Fibroblast of upper back skin (primary cell): ENCODE measurements at regions not wholly inside any gene's neighbourhood (a gene's known extent, or its start where the extent isn't known, plus 50 kb on each side); places are given as distances from the start of the nearest gene placed in this dataset.

Experiments
- DNase-seq: peaks from one replicate; pipeline ENCODE4 v3.0.0-alpha.2; 2013

GRCh38 chr3:23644099-23644498 is 161.7 kb upstream of the UBE2E1 start:
- DNase-seq, result no peak

GRCh38 chr3:23644676-23645075 is 161.1 kb upstream of the UBE2E1 start:
- no peak for DNase-seq

- DNase-seq, result no peak
Observed at GRCh38 chr3:23645533-23646183, 160.1 kb upstream of the UBE2E1 start.

GRCh38 chr3:23646184-23646920 is 159.4 kb upstream of the UBE2E1 start:
- DNase-seq, result no peak

GRCh38 chr3:23647706-23648258 is 158.0 kb upstream of the UBE2E1 start:
- DNase-seq, result no peak

- peak; percentile 41 for DNase-seq
Observed at GRCh38 chr3:23648326-23648995, 157.3 kb upstream of the UBE2E1 start.

GRCh38 chr3:23648996-23649395 is 156.8 kb upstream of the UBE2E1 start:
- no peak for DNase-seq

- peak; percentile 13 for DNase-seq
Observed at GRCh38 chr3:23649448-23649847, 156.3 kb upstream of the UBE2E1 start.

- DNase-seq, result peak; percentile 89
Observed at GRCh38 chr3:23650371-23651140, 155.2 kb upstream of the UBE2E1 start.

GRCh38 chr3:23653647-23654525 is 151.9 kb upstream of the UBE2E1 start:
- DNase-seq, result no peak

GRCh38 chr3:23654571-23654970 is 151.2 kb upstream of the UBE2E1 start:
- DNase-seq, result no peak

- no peak for DNase-seq
Observed at GRCh38 chr3:23655749-23656148, 150.0 kb upstream of the UBE2E1 start.

GRCh38 chr3:23656199-23656598 is 149.6 kb upstream of the UBE2E1 start:
- DNase-seq, result no peak

GRCh38 chr3:23656821-23657220 is 148.9 kb upstream of the UBE2E1 start:
- DNase-seq, result no peak

GRCh38 chr3:23657647-23658046 is 148.1 kb upstream of the UBE2E1 start:
- no peak for DNase-seq

- no peak for DNase-seq
Observed at GRCh38 chr3:23659274-23659673, 146.5 kb upstream of the UBE2E1 start.

GRCh38 chr3:23659840-23660430 is 145.8 kb upstream of the UBE2E1 start:
- peak; percentile 34 for DNase-seq

- no peak for DNase-seq
Observed at GRCh38 chr3:23662079-23662617, 143.6 kb upstream of the UBE2E1 start.

- no peak for DNase-seq
Observed at GRCh38 chr3:23663246-23663645, 142.5 kb upstream of the UBE2E1 start.

- no peak for DNase-seq
Observed at GRCh38 chr3:23663661-23664186, 142.0 kb upstream of the UBE2E1 start.

GRCh38 chr3:23664459-23664858 is 141.3 kb upstream of the UBE2E1 start:
- no peak for DNase-seq
